Suppressor macrophage treated with lipopolysaccharide for 1 hour (primary cell): ENCODE measurements at regions not wholly inside any gene's neighbourhood (a gene's known extent, or its start where the extent isn't known, plus 50 kb on each side); places are given as distances from the start of the nearest gene placed in this dataset.
"Not testable (repeated sequence)": the region's sequence is repeated elsewhere in the genome, so short reads cannot be mapped to it uniquely, and the experiment has no call there.

ENCODE experiments used
- DNase-seq, 3 donors: peaks; one replicate each; pipeline ENCODE4 v3.0.0-alpha.2; 2020 to 2022

DNA sequence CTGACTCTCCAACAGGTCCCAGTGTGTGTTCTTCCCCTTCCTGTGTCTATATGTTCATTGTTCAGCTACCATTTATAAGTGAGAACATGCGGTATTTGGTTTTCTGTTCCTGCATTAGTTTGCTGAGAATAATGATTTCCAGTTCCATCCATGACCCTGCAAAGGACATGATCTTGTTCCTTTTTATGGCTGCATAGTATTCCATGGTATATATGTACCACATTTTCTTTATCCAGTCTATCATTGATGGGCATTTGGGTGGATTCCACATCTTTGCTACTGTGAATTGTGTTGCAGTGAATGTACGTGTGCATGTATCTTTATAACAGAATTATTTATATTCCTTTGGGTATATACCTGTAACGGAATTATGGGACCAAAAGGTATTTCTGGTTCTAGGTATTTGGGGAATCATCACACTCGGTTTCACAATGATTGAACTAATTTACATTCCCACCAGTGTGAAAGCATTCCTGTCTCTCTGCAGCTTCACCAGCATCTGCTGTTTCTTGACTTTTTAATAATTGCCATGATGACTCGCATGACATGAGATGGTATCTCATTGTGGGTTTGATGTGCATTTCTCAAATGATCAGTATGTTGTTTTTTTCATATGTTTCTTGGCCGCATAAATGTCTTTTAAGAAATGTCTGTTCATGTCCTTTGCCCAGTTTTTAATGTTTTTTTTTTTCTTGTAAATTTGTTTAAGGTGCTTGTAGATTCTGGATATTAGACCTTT lies 60.2 kb downstream of the LSMEM1 start:
- DNase-seq = no peak

DNA sequence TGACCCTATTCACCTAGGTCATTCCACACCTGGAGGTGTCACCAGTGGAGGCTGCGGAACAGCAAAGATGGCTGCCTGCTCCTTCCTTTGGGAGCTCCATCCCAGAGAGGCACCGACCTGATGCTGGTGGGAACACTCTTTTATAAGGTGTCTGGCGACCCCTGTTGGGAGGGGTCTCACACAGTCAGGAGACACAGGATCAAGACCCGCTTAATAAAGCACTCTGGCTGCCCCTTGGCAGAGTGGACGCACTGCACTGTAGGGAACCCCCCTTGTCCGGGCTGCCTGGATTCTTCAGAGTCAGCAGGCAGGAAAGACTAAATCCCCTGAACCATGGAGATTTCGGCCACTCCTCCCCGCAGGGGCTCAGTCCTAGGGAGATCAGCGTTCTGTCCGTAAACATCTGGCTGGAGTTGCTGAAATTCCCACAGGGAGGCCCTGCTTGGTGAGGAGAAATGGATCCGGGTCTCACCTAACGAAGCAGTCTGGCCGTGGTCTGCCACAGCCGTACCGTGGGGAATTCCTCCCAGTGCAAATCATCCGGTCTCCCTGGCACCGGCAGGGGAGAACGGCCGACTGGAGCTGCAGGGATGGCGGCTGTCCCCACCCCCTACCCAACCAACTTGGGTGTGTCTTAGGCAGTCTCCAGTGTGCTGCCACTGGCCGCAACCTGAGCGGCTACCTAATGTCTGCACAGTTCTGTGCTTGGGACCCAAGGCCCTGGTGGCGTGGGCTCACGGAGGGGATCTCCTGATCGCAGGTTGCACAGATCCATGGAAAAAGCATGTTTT lies 66.1 kb downstream of the LSMEM1 start:
- peak in 1 of 3 donors; percentile 12 for DNase-seq

GRCh38 chr7:112547916-112548315 lies 67.1 kb downstream of the LSMEM1 start:
- no peak for DNase-seq

- peak; percentile 72 to 88 (median 82) for DNase-seq
Observed at GRCh38 chr7:112550468-112551060, 69.8 kb downstream of the LSMEM1 start.

GRCh38 chr7:112551521-112551920 lies 70.7 kb downstream of the LSMEM1 start:
- DNase-seq = not testable (repeated sequence)

DNA sequence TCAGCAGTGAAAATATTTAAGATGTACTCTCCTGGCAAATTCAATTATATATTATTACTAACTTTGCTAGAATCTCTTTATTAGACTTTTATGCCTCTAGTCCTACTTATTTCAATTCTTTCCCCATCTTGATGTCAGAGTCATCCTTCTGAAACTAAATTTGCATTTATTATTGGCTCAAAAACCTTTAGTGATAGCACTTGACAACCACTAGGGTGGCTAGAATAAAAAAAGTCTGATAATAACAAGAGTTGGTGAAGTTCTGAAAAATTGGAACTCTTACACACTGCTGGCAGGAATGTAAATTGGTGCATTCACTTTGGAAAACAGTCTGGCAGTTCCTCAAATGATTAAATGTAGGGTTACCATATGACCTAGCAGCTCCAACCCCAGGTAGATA lies 73.8 kb downstream of the LSMEM1 start:
- no peak for DNase-seq

GRCh38 chr7:112556633-112557032 lies 75.8 kb downstream of the LSMEM1 start:
- peak in 2 of 3 donors; percentile 2 to 10 for DNase-seq

DNA sequence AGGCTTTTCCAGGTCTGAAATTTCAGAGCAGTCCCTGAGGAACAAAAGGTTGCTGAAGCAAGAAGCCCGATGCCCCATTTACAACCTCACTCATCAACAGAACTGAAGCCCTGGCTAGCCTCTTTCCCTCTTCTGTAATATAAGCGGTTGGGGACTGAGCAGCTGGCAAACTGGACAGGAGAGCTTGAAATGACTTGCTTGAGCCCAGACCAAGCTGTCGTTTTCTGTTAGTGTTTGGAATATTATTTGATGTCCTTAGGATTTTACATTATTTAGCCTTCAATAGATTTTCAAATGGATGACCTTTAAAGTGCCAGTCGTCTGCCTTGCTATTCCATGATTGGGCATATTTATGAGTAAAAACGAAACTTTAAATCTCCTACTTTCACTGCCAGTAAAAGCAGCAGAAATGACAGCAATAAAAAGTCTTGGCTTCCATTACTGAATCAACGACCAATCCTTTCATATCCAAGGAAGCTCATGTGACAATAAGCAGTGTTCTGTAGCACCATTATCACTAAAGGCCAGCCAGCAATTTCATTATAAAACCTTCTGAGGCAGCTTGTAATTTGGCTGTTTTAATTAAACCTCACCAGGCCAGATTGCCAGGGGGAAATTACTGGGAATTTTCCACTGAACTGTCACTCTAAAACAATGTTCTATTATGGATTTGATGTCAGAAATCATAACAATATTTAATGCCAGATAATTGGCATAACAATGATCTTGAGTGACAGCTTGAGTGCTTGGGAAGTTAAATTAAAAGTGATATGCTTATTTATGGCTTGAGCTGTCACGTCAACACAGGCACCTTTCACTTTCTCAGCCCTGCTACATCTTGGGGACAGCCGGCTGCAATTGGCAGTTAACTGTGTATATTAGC lies 85.9 kb downstream of the LSMEM1 start:
- no peak for DNase-seq

DNA sequence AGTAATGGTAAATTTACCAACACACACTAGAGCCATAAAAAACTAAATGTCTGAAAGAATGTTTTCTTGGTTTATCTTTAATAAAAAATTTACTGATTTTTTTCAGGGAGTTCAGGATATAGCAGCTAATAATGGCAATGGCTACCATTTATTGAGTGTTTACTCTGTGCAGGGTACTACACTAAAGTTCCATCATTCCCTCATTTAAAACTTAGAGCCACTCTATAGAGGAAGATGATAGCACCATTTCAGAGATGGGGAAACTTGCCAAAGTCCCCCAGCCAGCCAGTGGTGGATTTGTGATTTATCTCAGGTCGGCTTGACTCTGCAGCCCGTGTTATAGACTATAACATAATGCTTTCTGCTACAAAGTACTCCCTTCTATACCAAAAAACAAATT lies 86.6 kb downstream of the LSMEM1 start:
- DNase-seq = no peak

DNA sequence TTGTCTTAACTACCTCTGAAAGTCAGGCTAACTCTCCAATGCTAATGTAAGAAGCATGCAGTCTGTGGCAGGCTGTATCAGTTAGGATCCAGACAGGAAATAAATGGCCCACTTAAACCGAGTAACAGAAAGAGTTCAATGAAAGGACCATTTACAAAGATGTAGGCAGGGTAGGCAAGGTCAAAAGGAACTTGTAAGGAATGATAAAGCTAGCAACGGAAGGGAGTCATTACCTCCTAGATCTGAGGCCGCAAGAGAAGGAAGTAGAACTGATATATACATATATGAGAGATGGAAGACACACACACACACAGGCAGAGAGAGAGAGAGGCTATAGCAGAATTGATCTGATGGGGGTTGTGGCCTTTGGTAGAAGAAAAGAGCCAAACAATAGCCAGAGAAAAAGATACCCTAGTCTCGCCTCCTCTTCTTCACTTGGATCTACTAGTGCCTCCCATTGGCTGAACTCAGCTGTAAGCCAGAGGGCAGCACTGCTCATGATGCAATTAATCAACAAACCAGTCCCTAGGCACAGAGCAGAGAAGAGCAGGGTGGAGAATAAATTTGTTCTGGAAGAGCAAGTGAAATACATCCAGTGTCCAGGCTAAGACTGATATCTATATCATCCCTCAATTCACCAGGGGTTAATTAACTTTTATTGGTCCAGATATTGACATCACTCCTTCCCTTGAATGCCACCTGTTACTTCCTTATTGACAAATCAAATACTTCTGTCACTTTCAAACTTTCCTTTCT lies 91.2 kb downstream of the LSMEM1 start:
- no peak for DNase-seq

DNA sequence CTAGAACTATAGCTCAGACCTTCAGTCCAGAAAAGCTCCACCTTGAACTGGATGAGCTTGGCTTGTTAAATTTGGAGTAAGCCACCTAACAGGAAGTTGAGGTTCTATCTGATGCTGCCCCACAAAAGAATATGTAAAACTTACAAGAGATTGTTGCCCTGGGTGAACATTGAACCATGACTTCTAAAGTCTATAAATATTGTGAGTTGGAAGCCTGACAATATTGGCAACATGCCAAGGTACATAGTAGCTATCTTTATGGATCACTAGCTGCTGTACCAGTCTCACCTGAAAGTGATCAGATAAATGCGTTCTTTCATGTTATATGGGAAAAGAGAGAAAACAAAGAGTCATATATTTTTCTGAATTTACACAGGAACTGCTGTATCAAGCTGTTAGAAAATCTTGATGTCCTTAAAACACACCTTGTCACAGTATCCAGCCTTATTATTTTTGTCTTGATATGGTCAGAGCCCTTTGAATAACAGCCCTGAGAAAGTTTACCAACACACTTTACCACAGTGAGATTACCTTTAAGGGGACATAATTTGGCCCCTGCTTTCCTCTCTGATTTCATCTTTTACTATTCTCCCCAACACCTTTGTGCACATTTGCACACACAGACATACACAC lies 92.0 kb downstream of the LSMEM1 start:
- DNase-seq = no peak

DNA sequence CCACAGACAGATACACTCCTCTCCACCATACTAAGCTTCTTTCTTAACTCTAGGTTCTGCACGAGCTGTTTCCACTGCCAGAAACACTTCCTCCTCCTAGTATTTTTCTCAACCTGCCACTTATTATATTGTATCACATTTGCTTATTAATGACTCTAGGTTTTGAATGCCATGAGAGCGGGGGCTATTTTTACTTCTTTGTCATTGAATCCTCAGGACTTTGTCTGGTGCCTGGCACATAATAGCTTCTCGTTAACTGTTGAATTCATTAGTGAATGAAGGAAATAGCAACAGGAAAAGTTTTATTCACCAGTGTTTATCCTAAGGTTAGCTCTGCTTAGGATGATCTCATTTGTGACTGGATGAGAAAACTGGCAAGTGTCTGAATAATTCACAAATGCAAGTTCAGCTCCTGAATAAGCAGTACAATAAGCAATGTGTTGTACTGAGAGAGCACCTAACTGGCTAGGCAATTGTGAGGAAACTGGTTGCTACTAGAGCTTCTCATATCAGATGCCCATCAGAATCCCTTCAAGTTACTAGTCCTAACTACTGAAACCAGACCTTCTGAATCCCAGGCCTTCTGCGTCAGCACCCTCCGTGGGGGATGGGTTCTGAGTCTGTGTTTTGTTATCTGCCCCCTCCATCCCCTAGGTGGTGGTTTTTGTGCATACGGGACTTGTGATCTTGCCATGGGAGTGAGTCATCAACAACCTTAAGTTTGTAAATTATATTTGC lies 92.7 kb downstream of the LSMEM1 start:
- no peak for DNase-seq

DNA sequence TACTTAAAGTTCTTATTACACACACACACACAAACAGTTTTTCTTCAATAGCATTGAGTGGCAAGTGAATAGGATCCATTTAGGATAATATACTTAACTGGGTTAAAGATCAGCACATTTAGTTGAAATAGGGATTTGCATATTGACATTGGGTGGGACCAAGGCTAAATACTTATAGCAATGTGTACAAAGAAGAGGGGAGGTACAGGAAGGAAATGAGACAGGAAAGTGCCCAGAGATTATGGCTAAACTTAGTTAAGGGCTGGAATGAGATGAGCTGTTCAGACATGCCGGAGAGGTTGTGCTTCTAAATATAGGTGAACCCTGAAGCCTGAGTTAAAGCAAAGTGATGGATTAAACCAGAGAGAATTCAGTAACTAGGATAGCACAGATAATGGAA lies 95.1 kb downstream of the LSMEM1 start:
- DNase-seq = no peak

DNA sequence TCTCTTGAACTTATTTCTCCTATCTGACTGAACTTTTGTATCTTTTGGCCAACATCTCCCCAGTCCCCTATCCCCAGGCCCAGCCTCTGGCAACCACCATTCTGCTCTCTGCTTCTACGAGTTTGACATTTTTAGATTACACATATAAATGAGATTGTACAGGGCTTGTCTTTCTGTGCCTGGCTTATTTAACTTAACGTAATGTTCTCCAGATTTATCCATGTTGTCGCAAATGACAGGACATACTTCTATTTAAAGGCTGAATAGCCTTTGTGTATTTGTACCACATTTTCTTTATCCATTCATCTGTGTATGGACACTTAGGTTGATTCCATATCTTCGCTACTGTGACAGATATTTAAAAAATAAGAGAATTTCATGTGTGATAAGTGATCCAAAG lies 98.6 kb downstream of the LSMEM1 start:
- no peak for DNase-seq

GRCh38 chr7:112580717-112581435 lies 100.1 kb downstream of the LSMEM1 start:
- no peak for DNase-seq

DNA sequence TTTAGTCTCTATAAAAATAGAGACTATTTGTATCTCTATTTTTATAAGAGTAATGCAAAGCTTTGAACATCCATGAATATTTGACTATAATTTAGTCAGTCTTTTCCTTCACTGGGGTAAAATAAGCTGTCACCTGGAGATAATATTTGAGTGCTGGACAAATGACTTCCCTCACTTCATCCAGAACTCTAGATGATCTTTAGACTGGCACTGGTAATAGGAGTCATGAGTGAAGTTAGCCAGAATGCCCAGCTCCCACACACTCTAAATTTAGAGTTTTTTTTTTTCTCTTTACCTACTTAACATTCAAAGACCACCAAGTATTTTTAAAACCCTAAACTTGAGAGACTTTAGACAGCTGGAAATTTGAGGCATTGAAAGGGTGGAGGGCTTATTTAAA lies 100.7 kb downstream of the LSMEM1 start:
- DNase-seq = no peak

- no peak for DNase-seq
Observed at GRCh38 chr7:112584290-112584689, 103.5 kb downstream of the LSMEM1 start.

GRCh38 chr7:112587504-112587903 lies 106.7 kb downstream of the LSMEM1 start:
- DNase-seq = no peak

- not testable (repeated sequence) for DNase-seq
Observed at GRCh38 chr7:112592565-112593263, 111.9 kb downstream of the LSMEM1 start.

- no peak for DNase-seq
Observed at GRCh38 chr7:112594397-112594796, 113.6 kb downstream of the LSMEM1 start.
